ENCODE measurements at regions not wholly inside any gene's neighbourhood (a gene's known extent, or its start where the extent isn't known, plus 50 kb on each side); places are given as distances from the start of the nearest gene placed in this dataset.

DNA sequence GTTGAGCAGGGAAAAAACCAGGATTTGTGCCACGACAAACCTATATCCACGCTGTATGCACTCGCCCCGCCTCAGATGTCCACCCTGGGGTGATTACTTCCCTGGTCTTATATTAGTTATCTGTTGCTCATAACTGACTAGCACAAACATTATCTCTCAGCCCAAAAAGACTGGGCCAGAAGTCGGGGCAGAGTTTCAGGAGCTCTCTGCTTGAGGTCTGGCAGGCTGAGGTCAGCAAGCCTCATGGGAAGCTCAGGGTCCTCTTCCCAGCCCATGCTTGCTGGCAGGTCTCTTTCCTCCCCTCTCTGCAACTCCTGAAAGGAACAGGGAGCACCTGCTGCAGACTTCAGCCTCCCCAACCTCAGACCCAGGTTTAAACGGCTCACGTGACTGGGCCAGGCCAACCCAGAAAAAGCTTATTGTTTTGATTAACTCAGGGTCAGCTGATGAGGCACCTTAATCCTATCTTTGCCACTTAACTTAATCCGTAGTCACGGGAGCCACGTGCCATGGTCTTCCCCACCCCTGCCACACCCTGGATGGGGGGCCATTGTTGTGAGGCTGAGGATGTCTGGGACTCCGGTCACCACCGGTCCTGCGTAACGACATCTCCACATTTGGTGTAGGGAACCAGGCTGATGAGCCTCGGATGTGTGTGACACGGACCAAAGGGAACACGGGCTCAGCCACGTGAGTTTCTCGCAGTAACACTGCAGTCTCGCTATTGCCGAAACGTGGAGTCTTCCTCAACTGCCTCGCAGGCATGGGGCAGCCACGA, 123.7 kb upstream of the IRX4 start:
- TF ChIP-seq POLR2A (IDR thresholded peaks at IDR 0.05; ENCODE audit: low read length), result no peak
- no peak for TF ChIP-seq GATA1 (IDR thresholded peaks at IDR 0.05; ENCODE audit: low read depth, low read length)
